ENCODE measurements at regions not wholly inside any gene's neighbourhood (a gene's known extent, or its start where the extent isn't known, plus 50 kb on each side); places are given as distances from the start of the nearest gene placed in this dataset.

DNA sequence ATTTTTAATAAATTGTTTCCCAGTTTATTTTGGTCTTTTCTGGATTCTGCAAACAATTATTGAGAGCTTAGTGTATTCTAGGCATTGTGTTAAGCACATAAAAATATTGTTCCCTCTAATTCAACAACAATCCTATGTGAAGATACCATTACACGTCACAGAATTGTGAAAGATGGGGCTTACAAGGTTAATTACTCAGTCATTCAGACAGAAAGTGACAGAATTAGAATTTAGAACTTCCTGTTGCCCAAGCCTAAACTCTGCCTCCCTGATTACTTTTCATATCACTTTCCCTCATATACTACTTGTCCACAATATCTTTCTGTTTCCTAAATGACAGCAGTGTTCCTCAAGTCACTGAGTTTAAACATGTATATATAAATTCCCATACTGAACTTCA, 186.7 kb upstream of the VEGFC start:
- DNase-seq (ENCODE audit: low spot score) = no peak

- DNase-seq (ENCODE audit: low spot score) = no peak
Measured at GRCh38 chr4:176981074-176981473, 188.4 kb upstream of the VEGFC start.

- DNase-seq (ENCODE audit: low spot score) = no peak
Measured at GRCh38 chr4:176981551-176981950, 188.8 kb upstream of the VEGFC start.

- DNase-seq (ENCODE audit: low spot score) = no peak
Measured at GRCh38 chr4:176988226-176988625, 195.5 kb upstream of the VEGFC start.

DNA sequence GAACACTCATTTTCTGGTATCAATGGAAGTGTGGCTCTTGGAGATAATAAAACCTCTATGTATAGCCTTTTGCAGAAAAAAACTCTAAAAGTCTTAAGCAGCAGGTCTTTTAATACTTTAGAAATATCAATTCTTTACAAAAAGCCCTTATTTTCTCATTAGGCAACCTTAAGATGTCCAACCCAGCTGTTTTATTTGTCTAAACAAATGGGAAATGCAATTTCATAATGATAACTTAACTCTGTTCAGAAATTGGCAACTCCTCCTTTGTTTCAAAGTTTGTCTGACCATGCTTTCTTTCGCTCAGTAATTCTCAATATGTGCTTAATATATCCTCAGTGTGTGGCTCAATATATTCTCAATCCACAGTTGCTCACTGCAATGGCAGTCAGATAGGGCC, 196.5 kb upstream of the VEGFC start:
- no peak for DNase-seq (ENCODE audit: low spot score)

- DNase-seq (ENCODE audit: low spot score) = no peak
Measured at GRCh38 chr4:176999935-177000543, 207.3 kb upstream of the VEGFC start.

DNA sequence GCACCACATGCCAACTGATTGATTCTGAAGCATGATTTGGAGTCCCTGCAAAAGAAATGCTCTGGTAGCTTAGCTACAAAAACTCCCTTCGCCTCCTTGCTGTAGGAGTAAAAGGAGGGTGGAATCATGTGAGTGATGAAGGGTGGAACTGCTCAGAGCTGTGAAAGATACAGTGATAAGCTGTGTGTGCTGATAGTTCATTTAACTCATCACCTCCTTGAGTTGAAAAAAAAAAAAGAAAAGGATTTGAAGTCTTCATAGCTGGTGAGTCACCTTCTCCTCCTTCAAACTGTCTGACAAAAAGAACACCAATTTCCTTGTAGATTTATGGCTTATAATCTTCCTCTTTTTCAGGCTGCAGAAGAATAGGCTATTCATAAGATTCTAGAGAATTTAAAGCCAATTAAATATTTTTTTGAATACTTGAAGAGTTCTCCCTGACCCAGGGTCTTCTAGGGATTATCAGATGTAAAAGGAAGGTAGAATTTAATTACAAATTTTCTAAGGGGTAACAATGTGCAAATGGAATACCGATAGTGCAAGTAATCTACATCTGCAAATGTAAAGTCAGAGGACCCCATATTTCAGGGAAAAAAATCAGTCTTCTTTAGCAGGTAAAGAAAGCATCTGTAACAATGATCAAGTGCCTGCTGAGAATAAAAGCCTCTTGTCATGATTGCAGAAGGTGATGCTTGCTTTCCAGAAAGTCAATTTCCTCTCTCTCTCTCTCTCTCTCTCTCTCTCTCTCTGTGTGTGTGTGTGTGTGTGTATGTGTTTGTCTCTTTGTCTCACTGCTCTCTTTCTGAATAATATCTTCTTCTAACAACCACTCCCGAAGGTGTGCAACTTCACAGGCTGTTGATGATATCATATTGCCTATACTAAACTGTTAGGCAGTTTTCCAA, 208.8 kb upstream of the VEGFC start:
- no peak for DNase-seq (ENCODE audit: low spot score)

- DNase-seq (ENCODE audit: low spot score) = no peak
Measured at GRCh38 chr4:177005674-177006230, 213.0 kb upstream of the VEGFC start.

DNA sequence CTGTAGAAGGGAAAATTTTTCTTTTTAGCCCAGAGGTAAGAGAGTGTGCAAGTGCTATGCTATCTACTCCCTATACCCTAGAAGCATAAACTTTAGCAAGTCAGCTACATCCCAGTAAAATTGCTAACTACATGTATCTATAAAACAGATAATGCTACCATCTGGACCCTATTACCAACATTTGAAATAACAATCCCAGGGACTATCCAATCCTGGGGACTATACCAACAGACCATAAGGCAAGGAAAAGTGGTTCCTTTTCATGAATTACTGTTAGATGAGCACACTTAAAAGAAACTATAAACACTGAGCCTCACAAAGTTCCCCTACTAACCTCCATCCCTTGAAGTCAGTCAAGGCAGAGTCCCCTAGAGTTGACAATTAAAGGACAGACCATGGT, 213.6 kb upstream of the VEGFC start:
- DNase-seq (ENCODE audit: low spot score) = no peak

GRCh38 chr4:177008071-177008835, 215.5 kb upstream of the VEGFC start:
- no peak for DNase-seq (ENCODE audit: low spot score)

GRCh38 chr4:177008836-177009501, 216.2 kb upstream of the VEGFC start:
- DNase-seq (ENCODE audit: low spot score) = no peak

DNA sequence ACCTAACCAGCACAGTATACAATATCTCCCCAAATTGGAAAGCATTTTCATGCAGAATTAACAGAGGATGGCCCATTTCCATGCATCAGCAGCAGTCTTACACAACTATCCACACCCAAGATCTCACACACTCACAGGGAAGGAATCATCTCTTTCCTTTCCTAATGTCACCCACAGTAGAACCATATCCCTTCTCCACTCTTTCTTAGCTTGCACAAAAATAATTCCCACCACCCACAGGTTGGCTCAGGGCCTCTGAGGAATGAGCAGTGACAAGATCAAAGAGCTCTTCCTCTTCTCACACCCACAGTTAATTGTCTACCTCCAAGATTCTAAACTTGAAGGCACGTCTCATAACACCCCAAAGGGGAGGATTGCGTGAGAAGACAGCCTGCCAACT, 217.7 kb upstream of the VEGFC start:
- DNase-seq (ENCODE audit: low spot score) = no peak

- no peak for DNase-seq (ENCODE audit: low spot score)
Measured at GRCh38 chr4:177012918-177013545, 220.3 kb upstream of the VEGFC start.

DNA sequence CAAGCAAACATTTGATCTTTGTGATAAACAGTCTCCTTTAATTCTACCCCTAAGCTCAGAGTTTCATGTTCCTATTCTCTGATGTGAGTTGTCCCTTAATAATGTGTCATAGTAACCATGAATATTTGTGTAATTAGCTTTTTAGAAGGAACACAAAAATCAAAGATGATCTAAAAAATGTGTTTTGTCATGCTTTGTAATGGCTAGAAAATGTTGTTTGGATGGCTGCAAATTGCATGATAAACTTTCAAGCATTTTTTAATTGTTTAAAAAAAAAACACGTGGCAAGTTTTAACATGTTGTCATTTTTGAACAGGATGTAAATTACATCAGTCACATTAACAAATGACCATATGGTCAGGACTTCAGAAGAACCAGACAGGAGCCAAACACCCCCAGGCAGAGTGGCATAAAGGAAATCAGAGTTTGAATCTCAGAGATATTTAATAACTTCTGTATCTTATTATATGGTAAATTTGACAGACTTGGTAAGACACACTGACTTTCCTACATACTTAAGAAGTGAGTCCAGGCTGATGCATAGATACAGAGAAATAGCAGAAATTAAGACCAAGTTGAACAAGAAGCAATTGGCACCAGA, 223.9 kb upstream of the VEGFC start:
- no peak for DNase-seq (ENCODE audit: low spot score)

DNA sequence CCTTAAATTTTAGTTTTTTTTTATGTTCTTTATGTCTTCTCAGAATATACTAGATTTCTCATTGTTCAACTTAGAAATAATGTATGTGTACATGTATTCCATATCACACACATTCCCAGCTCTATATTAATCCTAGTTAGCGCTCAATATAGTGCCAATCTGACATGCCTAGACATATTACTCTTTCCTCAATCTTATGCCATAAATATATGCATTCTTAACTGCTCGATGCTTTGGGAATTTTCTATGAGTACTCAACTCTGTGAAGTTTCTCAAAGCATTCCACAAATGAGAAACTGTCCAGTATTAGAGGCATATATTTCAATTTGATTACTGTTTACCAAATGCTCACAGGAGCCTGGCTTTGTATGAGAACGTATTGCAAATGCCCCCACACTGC, 231.2 kb upstream of the VEGFC start:
- no peak for DNase-seq (ENCODE audit: low spot score)

DNA sequence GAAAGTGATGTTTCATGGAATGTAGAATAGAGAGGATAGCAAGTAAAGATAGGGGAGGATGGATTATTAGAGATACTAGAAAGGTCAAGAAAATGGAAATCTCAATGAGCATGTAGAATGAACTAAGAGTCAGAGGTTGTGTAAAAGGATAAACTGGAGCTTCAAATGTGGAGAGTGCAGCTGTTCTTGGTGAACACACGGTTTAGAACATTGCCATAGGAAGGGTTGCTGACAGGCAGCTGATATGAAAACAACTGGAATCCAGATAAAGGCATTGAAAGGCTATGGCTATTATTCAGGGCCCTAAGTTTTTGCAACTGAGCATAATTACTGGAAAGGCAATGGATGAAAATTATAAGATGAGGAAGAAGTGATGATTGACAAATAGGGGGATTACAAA, 239.6 kb upstream of the VEGFC start:
- no peak for DNase-seq (ENCODE audit: low spot score)

DNA sequence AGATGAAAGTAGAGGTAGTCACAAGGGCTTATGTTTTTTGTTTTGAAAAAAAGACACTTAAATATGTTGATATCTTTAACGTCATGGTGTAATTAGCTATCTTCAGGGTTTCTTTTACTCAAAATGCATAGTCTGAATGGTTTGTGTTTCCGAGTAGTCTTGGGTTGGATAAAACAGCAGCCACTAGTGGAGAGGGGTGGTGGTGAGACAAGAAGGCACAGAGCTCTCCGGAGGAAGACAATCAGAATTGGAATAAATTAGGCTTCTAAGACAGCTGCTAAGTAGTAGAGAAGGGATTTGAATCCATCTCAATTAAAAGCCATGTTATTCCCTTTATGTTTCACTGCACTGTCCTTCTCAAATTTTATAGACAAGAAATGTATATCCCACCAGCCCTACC, 240.4 kb upstream of the VEGFC start:
- no peak for DNase-seq (ENCODE audit: low spot score)

- no peak for DNase-seq (ENCODE audit: low spot score)
Measured at GRCh38 chr4:177033632-177034031, 240.9 kb upstream of the VEGFC start.

- no peak for DNase-seq (ENCODE audit: low spot score)
Measured at GRCh38 chr4:177041356-177041755, 248.6 kb upstream of the VEGFC start.

DNA sequence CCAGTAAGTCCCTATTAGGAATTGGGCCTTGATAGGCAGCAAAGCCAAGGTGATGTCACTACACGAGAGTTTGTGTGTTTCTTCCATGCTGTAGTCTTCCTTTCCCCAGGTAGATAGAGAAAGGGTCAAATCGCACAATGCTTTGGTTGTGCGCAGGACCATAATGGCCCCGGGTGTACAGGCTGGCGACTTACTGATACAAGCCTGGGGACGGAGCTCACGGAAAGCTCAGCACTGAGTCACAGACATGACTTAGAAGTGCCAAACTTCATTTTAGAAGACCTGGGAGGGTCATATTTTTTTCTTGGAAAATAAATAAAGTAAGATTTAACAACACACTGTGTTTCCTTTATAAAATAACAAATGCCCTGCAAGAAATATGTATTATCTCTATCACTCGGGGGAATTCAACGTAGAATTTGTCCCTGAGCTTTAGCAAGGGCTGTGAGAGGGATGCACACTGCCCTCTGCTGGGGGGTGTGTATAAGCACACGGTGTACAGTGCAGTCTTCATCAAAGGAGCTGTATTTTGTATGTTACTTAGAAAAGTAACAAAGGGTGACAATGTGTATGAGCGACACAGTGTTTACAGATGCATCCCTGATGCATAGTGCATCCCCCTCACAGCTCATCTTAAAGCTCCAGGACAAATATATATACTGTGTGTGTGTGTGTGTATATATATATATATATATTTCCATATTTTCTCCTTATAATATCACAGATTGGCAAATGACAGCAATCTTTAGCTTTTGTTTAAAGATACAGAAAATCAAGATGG, 254.5 kb upstream of the VEGFC start:
- peak; percentile 60 for DNase-seq (ENCODE audit: low spot score)

DNA sequence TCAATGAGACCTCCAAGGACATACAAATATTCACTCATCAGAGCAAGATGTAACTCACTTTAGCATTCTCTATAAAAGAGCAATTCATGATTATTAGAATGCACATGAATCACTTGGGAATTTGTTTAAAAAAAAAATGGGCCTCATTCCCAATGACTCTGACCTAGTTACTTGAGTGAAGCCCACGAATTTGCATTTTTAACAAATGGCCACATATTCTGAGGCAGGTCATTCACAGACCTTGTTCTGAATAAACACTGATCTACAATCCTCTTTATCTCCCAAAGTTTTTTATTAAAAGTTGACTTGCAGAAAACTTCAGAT, 255.1 kb upstream of the VEGFC start:
- no peak for DNase-seq (ENCODE audit: low spot score)
